Glutamatergic neuron (in vitro differentiated cells): ENCODE measurements at regions not wholly inside any gene's neighbourhood (a gene's known extent, or its start where the extent isn't known, plus 50 kb on each side); places are given as distances from the start of the nearest gene placed in this dataset.
"Not testable (repeated sequence)": the region's sequence is repeated elsewhere in the genome, so short reads cannot be mapped to it uniquely, and the experiment has no call there.

ENCODE experiments used
- DNase-seq: peaks from one replicate; pipeline ENCODE4 v3.0.0; 2022
- H3K27ac Mint-ChIP-seq: one replicate; pipeline ENCODE4 v1.8.0; 2020; ENCODE audit warnings: mild to moderate bottlenecking, mixed read lengths, inconsistent platforms; ENCODE audit not compliant: unreplicated experiment
- H3K27me3 Mint-ChIP-seq: one replicate; pipeline ENCODE4 v1.8.0; 2020; ENCODE audit warnings: mild to moderate bottlenecking, moderate library complexity, mixed read lengths, inconsistent platforms; ENCODE audit not compliant: unreplicated experiment
- H3K36me3 Mint-ChIP-seq: one replicate; pipeline ENCODE4 v1.8.0; 2020; ENCODE audit warnings: mild to moderate bottlenecking, mixed read lengths, inconsistent platforms; ENCODE audit not compliant: unreplicated experiment
- H3K4me1 Mint-ChIP-seq: one replicate; pipeline ENCODE4 v1.8.0; 2020; ENCODE audit warnings: mild to moderate bottlenecking, low read depth, mixed read lengths, inconsistent platforms; ENCODE audit not compliant: unreplicated experiment
- H3K4me3 Mint-ChIP-seq: one replicate; pipeline ENCODE4 v1.8.0; 2020; ENCODE audit warnings: mild to moderate bottlenecking, mixed read lengths, inconsistent platforms; ENCODE audit not compliant: unreplicated experiment
- H3K9me3 Mint-ChIP-seq: one replicate; pipeline ENCODE4 v1.8.0; 2020; ENCODE audit warnings: mild to moderate bottlenecking, moderate library complexity, mixed read lengths, inconsistent platforms; ENCODE audit not compliant: unreplicated experiment
- CTCF ChIP-seq: fragments of 200-600 bp; sonication (generic); IDR thresholded peaks from one replicate; pipeline ENCODE4 v1.5.0; 2021; ENCODE audit not compliant: partially characterized antibody, unreplicated experiment

DNA sequence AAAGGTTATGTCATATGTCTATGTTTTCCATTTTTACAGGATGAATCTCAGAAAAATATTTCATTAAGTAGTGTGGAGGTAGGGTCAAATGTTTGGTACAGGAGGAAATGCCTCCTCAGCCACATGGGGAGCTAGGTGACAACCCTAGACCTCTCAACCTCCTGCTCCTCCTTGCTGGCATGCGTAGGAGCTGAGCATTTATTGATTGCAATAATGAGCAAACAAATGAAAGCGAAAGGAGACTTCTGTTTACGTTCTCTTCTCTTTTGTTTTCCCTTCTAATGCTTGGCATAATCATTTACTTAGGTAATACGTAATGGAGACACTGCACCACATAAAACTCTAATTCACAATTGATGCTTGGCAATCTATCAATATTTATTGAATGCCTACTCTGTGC is 95.1 kb upstream of the CCBE1 start:
- Mint-ChIP-seq H3K27ac (no peak overlapping the region), H3K4me1 (no peaks in the 10 kb centered on the region), H3K27me3 (no peaks in the 10 kb centered on the region), H3K9me3 (no peaks in the 10 kb centered on the region), H3K4me3 (no peak overlapping the region), H3K36me3 (no peaks in the 10 kb centered on the region)
- DNase-seq: no peak
- TF ChIP-seq CTCF: no peak

DNA sequence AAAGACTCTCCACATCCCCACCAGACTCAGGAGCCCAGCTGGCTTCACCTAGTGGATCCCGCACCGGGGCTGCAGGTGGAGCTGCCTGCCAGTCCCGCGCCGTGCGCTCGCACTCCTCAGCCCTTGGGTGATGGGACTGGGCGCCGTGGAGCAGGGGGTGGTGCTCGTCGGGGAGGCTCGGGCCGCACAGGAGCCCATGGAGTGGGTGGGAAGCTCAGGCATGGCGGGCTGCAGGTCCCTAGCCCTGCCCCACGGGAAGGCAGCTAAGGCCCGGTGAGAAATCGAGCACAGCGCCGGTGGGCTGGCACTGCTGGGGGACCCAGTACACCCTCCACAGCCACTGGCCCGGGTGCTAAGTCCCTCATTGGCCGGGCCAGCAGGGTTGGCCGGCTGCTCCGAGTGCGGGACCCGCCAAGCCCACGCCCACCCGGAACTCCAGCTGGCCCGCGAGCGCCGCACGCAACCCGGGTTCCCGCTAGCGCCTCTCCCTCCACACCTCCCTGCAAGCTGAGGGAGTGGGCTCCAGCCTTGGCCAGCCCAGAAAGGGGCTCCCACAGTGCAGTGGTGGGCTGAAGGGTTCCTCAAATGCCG is 93.2 kb upstream of the CCBE1 start:
- not testable (repeated sequence) for H3K4me3 Mint-ChIP-seq, H3K27me3 Mint-ChIP-seq, DNase-seq, H3K27ac Mint-ChIP-seq, H3K4me1 Mint-ChIP-seq, H3K9me3 Mint-ChIP-seq, H3K36me3 Mint-ChIP-seq

DNA sequence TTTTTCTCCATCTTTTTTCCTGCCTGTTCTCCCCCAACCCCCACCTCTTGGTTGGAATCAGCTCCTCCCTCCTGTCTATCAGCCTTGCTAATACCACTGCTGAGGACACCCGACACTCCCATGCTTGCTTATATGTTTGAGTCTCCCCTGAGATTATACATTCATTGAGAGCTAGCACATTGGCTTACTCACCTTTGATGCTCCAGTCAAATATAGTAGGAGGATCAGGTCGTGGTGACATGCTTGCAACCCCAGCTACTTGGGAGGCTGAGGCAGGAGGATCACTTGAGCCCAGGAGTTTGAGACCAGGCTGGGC is 91.5 kb upstream of the CCBE1 start:
- DNase-seq: no peak
- Mint-ChIP-seq H3K9me3 (no peaks in the 10 kb centered on the region), H3K27ac (no peak overlapping the region), H3K27me3 (no peaks in the 10 kb centered on the region), H3K36me3 (no peaks in the 10 kb centered on the region), H3K4me1 (no peaks in the 10 kb centered on the region), H3K4me3 (no peak overlapping the region)
- TF ChIP-seq CTCF: no peak

- Mint-ChIP-seq H3K27ac (no peak overlapping the region), H3K9me3 (no peaks in the 10 kb centered on the region), H3K27me3 (no peaks in the 10 kb centered on the region), H3K4me1 (no peaks in the 10 kb centered on the region), H3K36me3 (no peaks in the 10 kb centered on the region), H3K4me3 (no peak overlapping the region)
- DNase-seq: no peak
- no peak for TF ChIP-seq CTCF
Observed at GRCh38 chr18:59787998-59788790, 91.0 kb upstream of the CCBE1 start.

DNA sequence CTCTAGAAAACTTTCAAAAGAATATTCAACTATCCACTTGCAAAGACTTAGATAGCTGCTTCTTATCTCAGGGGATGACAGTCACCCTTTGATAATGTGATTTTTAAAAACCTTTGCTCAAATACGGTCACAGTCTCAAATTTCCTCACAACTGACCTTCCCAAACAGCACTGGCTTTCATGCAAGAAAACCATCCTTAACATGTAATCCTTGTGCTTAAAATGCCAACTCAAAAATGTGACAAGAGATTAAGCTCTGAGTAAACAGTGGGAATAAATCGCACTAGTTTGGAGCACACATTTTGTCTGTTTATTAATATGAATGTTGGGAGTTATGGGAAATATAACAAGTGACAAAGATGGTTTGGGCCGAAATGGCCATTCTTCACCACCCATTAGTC is 87.5 kb upstream of the CCBE1 start:
- DNase-seq: no peak
- H3K4me3 Mint-ChIP-seq: no peak overlapping the region
- TF ChIP-seq CTCF: no peak
- H3K27ac Mint-ChIP-seq: no peak overlapping the region
- H3K4me1 Mint-ChIP-seq: no peaks in the 10 kb centered on the region
- H3K36me3 Mint-ChIP-seq: no peaks in the 10 kb centered on the region
- no peaks in the 10 kb centered on the region for H3K9me3 Mint-ChIP-seq
- no peaks in the 10 kb centered on the region for H3K27me3 Mint-ChIP-seq
